ACHN (cell line): ENCODE measurements at regions not wholly inside any gene's neighbourhood (a gene's known extent, or its start where the extent isn't known, plus 50 kb on each side); places are given as distances from the start of the nearest gene placed in this dataset.

Experiments used
- DNase-seq: peaks from one replicate; pipeline ENCODE4 v3.0.0-alpha.2; 2015
- in situ Hi-C: cut with HindIII; loops from 2 replicates; pipeline ENCODE4 v1.10.0; 2017; ENCODE audit warnings: low sequenced_read_pairs, low pct_ligation_motif_present, low pct_unique_long_range_greater_than_20kb

DNA sequence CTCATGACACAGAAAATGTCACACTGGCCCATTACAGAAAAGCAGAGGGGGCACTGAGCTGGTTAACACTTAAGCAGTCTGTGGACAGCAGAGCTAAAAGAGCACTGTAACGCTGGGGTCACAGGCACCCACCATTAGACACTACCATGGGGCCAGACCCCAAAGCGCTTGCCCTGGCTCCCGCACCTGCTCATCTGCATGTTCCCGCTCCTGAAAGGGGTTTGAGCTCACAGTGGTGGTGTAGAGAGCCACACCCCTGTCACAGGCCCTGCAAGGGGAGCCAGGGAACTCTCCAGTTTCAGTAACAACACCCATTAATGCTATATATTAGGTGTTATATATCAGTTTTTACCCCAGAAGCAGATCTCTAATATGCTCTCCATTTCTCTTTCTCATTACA lies 187.0 kb downstream of the ANKRD50 start:
- in situ Hi-C loops, result no loop called here
- DNase-seq, result no peak

- DNase-seq, result no peak
- in situ Hi-C loops, result no loop called here
Measured at GRCh38 chr4:124526331-124526730, 186.2 kb downstream of the ANKRD50 start.

GRCh38 chr4:124526769-124527168 lies 185.8 kb downstream of the ANKRD50 start:
- no peak for DNase-seq
- in situ Hi-C loops, result no loop called here

- in situ Hi-C loops, result no loop called here
- DNase-seq, result no peak
Measured at GRCh38 chr4:124527364-124527763, 185.2 kb downstream of the ANKRD50 start.

DNA sequence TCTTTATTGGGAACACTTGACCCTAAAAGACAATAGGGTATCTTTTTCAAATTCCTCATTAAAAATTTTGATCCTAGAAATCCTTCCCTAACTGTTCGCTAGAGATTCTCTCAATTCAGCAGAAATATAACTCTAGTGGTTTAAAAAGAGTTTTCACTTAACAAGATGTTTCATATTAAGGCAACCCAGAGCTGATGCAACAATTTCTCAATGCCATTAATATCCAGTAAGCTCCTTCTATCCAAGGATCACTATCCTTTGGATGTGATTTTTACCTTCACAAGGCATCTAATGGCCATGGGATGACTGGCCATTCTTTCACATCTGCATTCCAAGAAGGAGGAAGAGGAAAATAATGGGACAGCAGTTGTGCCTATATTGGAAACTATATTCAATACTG lies 183.4 kb downstream of the ANKRD50 start:
- in situ Hi-C loops, result no loop called here

GRCh38 chr4:124530464-124531077 lies 182.0 kb downstream of the ANKRD50 start:
- in situ Hi-C loops, result no loop called here

More for the DNA sequence above, 183.4 kb downstream of the ANKRD50 start:
- no peak for DNase-seq

DNA sequence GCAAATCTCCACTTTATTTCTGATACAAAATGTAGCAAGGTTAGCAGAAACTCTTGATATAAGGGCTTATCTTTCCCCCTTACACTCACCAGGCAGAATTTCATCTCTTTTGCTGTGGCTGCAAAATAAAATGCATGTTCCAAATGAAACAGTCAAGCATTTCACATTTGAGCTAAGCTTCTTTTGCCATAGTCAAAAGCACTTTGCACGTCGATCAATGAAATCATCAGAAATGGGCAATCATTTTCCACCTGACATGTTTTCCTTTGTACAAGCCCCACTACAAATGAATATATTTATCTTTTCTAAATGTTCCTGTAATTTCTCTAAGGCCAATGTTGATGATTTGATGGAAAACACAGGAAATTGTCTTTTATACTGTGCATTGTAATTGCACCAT lies 178.4 kb downstream of the ANKRD50 start:
- DNase-seq, result no peak
- in situ Hi-C loops, result no loop called here

More at GRCh38 chr4:124530464-124531077, 182.0 kb downstream of the ANKRD50 start:
- no peak for DNase-seq

DNA sequence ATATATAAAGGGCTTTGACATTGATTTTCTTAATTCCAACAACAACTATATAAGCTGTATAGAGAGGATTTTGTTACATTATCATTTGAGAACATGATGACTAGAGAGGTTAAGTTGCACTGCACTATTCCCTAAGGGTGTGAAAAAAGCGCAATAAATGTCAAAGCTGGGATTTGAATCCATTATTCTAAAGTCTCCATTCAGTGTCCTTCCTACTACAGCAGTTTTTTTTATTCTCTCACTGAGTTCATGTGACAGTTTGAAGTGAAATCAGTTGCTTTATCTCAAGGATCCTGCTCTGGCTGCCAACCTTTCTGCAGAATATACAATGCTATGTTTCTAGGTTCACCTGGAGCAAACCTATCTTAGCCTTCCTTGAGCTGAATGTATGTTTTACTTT lies 177.5 kb downstream of the ANKRD50 start:
- in situ Hi-C loops, result no loop called here

DNA sequence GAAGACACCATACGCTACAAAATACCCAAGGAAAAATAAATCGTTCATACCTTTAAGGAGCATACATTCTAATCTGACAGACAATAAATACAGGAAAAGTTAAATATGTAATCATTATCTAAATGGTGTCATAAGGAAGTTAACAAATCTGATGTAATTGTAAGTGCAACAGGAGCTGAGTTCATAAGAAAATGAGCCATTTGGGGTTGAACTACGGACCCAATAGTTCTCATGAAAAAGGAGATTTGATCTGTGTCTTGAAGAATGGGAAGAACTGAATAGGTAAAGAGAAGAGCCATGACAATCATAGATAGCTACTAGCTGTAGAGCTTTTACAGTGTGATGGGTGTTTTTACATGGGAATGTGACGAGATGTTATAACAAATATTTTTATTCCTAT lies 175.6 kb downstream of the ANKRD50 start:
- in situ Hi-C loops, result no loop called here
- no peak for DNase-seq

More for the DNA sequence above, 177.5 kb downstream of the ANKRD50 start:
- DNase-seq, result no peak

- in situ Hi-C loops, result no loop called here
Measured at GRCh38 chr4:124537971-124538370, 174.6 kb downstream of the ANKRD50 start.

DNA sequence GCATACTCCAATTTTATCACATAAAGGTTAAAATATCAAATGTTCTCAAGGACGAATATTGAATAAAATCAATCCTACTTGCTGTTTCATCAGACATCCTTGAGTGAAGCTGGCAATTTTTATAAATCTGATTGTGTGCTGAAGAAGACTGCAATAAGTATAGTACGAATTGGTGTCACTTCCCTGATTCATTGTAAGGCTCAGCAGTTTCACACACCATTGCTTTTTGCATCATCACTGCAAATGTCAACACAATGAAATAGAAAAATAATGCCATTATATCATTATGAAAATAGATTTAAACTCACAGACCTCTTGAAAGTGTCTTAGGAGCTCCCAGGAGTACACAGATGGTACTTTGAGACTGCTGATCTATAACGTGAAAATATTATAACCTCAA lies 172.5 kb downstream of the ANKRD50 start:
- in situ Hi-C loops, result no loop called here
- no peak for DNase-seq

More at GRCh38 chr4:124537971-124538370, 174.6 kb downstream of the ANKRD50 start:
- no peak for DNase-seq

DNA sequence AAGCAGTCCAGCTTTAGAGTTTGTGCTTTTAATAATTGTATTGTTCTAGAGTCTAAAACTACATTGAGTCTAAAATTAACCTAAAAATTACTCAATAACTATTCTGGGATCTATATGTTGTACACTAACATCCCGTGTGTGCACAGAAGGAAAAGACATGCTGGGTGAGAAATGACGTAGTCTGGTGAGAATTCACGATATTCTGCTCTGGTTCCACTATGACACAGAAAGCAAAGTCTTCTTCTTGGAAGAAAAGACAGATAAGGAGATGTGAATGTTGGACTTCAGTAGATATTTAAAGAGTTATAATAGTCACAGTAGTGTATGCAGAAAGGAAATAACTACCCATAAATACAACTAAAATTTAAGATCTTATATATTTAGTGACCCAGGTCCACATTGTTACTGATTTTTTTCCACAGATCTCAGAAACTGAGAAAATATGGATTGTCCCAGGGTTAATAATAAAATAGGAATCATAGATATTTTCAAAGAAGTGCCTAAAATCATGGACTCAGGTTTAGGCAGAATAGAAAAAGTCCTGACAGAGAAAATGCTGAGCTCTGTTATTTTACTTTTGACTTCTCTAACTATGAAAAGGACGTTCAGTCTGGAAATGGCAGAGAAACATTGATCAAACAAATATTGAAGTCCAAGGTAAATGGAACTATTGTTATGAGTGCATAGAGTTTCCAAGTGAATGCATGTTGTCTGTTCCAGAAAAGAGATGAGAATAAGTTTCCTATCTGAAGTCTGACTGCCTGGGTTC lies 170.7 kb downstream of the ANKRD50 start:
- in situ Hi-C loops, result no loop called here
- no peak for DNase-seq

GRCh38 chr4:124555959-124556358 lies 156.6 kb downstream of the ANKRD50 start:
- no peak for DNase-seq
- in situ Hi-C loops, result no loop called here

- no peak for DNase-seq
- in situ Hi-C loops, result no loop called here
Measured at GRCh38 chr4:124564121-124564520, 148.4 kb downstream of the ANKRD50 start.

DNA sequence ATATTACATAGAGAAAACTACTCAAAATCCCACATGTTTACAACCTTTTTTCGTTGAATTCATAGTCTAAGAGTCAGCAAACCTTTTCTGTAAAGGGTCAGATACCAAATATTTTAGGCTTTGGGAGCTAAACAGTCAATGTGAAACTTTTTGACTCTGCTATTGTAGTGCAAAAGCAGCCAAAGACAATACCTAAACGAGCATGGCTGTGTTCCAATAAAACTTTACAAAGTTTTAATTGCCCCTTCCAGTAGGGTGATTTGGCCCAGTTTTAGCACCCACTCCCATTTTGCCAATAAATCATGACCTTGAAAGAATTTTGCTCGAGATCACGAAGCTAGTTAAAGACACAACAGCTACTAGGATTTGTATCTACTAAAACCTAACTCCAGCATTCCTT lies 147.2 kb downstream of the ANKRD50 start:
- DNase-seq, result no peak
- in situ Hi-C loops, result no loop called here

DNA sequence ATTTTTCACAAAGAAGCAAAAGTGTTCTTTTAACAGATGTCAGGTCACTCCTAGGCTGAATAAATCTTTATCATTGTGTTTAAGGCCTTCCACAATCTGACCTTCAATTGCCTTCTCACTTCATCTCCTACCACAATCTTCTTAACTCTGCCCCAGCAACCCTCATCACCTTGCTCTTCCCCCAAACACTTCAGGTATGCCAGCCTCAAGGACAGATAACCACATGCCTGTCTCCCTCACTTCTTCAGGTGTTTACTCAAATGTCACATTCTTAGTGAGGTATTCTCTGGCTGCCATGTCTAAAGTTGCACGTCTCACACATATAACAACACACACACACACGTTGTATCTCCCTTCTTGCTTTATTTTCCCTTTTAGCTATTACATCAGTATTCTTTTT lies 146.5 kb downstream of the ANKRD50 start:
- DNase-seq, result no peak
- in situ Hi-C loops, result no loop called here

DNA sequence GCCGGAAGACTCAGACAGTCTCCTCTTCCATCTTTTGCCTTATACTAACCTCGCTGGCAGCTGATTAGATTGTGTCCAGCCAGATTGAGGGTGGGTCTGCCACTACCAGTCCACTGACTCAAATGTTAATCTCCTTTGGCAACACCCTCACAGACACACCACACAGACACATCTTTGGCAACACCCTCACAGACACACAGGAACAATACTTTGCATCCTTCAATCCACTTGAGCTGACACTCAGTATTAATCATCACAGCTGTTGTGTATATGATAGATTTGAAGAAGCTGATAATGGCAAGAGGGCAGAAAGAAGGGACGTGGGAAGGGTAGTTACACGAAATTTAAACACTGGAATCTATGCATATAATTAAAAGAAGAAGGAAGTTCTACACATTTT lies 139.5 kb downstream of the ANKRD50 start:
- in situ Hi-C loops, result no loop called here
- DNase-seq, result no peak

- in situ Hi-C loops, result no loop called here
- DNase-seq, result no peak
Measured at GRCh38 chr4:124579896-124580295, 132.6 kb downstream of the ANKRD50 start.

DNA sequence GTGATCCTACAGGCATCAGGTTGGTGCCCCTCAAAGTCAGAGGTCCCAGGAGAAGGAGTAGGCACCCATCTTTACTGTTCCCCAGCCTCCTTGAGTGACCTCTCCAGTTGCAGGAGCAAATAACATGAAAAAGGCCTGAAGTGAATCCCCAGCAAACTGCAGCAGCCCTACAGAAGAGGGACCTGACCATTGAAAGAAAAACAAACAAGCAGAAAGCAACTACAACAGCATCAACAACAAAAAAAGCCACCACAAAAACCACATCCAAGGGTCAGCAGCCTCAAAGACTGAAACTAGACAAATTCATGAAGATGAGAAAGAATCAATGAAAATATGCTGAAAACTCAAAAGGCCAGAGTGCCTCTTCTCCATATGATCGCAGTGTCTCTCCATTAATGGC lies 128.7 kb downstream of the ANKRD50 start:
- no peak for DNase-seq
- in situ Hi-C loops, result no loop called here

DNA sequence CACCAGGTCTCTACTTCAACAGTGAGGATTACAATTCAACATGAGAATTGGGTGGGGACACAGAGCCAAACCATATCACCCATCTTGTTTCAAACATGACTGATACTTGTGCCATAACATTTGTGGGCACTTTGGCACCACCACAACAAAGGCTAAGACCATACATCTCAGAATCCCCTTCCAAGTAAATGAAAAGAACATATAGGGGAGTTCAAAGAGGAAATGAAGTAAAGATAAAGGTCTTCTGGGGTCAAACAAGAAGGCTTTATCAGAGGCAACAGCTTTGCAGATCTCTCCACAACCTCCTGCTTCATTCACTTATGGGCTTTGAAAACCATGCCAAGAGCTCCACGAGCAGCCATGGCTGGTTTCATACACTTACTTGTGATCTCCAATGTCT lies 122.7 kb downstream of the ANKRD50 start:
- DNase-seq, result no peak
- in situ Hi-C loops, result no loop called here
